ENCODE measurements at regions not wholly inside any gene's neighbourhood (a gene's known extent, or its start where the extent isn't known, plus 50 kb on each side); places are given as distances from the start of the nearest gene placed in this dataset.
"Not testable (repeated sequence)": the region's sequence is repeated elsewhere in the genome, so short reads cannot be mapped to it uniquely, and the experiment has no call there.

DNA sequence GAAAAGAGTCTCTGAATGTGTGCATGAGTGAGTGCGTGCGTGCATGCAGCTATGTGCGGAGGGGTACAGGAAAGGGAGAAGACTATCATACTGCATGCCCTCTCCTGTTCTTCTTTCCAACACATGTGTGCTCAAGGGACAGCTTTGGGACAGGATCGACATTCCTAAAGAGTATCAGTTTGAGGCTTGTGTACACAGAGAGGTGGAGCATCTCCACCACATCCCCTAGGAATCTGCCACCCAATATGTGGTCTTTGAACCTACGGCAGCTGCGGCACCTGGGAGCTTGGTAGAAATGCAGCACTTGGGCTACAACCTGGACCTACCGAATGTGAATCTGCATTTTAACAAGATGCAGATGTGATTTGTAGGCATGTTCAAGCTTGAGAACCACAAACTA is 132.3 kb upstream of the GLRA1 start:
- H3K4me1 Mint-ChIP-seq = peaks cover 13% of the 10 kb centered on the region
- H3K27ac Mint-ChIP-seq = no peak overlapping the region
- H3K27me3 Mint-ChIP-seq (ENCODE audit: low read depth, poor library complexity) = no peaks in the 10 kb centered on the region
- no peak for DNase-seq
- TF ChIP-seq, protein P1, sequence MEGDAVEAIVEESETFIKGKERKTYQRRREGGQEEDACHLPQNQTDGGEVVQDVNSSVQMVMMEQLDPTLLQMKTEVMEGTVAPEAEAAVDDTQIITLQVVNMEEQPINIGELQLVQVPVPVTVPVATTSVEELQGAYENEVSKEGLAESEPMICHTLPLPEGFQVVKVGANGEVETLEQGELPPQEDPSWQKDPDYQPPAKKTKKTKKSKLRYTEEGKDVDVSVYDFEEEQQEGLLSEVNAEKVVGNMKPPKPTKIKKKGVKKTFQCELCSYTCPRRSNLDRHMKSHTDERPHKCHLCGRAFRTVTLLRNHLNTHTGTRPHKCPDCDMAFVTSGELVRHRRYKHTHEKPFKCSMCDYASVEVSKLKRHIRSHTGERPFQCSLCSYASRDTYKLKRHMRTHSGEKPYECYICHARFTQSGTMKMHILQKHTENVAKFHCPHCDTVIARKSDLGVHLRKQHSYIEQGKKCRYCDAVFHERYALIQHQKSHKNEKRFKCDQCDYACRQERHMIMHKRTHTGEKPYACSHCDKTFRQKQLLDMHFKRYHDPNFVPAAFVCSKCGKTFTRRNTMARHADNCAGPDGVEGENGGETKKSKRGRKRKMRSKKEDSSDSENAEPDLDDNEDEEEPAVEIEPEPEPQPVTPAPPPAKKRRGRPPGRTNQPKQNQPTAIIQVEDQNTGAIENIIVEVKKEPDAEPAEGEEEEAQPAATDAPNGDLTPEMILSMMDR (IDR thresholded peaks at IDR 0.05) = no peak
- no peak overlapping the region for H3K4me3 Mint-ChIP-seq
- H3K36me3 Mint-ChIP-seq (ENCODE audit: low read depth) = no peaks in the 10 kb centered on the region
- peaks cover 3% of the 10 kb centered on the region for H3K9me3 Mint-ChIP-seq

DNA sequence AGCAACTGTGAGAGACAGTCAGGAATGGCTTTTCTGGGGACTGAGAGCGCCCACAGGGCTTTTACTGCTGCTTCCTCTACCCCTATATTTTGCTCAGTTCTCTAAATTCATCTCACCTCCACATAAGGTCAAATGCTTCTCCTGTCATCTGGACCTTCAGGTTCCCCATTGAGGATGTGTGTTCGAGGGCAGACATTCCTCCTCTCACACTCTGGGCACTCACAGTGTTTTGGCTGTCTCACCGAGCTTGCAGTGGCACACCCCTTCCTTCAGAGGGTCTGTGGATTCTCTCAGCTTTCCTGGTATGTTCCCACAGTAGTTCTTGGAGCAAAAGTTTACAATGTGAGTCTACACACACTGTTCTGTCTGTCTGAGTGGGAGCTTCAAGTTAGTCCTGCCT is 127.8 kb upstream of the GLRA1 start:
- H3K4me3 Mint-ChIP-seq = peak overlapping the region; percentile 40
- TF ChIP-seq, protein P1 (IDR thresholded peaks at IDR 0.05) = no peak
- no peak for DNase-seq
- H3K27ac Mint-ChIP-seq = no peak overlapping the region
- peaks cover 46% of the 10 kb centered on the region for H3K9me3 Mint-ChIP-seq
- H3K4me1 Mint-ChIP-seq = peaks cover 13% of the 10 kb centered on the region
- peaks cover 6% of the 10 kb centered on the region for H3K36me3 Mint-ChIP-seq (ENCODE audit: low read depth)
- H3K27me3 Mint-ChIP-seq (ENCODE audit: low read depth, poor library complexity) = no peaks in the 10 kb centered on the region

DNA sequence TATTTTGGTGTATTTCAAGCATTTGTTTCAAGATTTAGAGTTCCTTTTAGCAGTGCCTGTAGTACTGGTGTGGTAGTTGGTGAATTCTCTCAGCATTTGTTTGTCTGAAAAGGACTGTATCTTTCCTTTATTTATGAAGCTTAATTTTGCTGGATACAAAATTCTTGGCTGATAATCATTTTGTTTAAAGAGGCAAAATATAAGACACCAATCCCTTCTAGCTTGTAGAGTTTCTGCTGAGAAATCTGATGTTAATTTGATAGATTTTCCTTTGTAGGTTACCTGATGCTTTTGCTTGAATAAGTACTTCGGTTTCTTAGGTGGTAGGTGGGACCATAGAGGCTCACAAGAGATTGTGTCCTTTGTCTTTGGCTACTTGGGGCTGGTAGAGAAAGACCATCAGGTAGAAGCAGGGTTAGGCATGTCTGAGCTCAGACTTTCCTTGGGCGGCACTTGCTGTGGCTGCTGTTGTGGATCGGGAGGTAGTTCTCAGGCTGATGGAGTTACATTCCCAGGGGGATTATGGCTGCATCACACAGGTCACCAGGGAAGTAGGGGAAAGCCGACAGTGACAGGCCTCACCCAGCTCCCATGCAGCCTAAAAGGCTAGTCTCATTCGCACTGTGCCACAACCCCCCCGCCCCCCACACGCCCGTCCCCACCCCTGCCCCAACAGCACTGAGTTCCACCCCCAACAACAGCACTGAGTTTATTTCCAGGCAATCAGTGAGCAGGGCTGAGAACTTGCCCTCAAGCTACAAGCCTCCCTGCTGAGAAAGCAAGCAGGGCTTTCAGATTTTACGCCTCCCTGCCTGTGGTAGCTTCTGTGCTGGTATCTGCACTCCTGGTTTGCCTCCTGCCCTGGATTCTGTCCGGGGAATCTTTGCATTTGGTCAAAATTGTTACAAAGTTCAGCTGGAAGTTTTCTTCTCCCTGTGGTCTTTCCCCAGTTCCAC is 127.1 kb upstream of the GLRA1 start:
- Mint-ChIP-seq H3K27me3 (ENCODE audit: low read depth, poor library complexity) (no peaks in the 10 kb centered on the region), H3K9me3 (peaks cover 48% of the 10 kb centered on the region), H3K36me3 (ENCODE audit: low read depth) (peaks cover 6% of the 10 kb centered on the region), H3K27ac (peak overlapping the region; percentile 24), H3K4me3 (peak overlapping the region; percentile 28), H3K4me1 (peaks cover 13% of the 10 kb centered on the region)
- peak; percentile 13 for DNase-seq
- TF ChIP-seq, protein P1 (IDR thresholded peaks at IDR 0.05) = no peak

DNA sequence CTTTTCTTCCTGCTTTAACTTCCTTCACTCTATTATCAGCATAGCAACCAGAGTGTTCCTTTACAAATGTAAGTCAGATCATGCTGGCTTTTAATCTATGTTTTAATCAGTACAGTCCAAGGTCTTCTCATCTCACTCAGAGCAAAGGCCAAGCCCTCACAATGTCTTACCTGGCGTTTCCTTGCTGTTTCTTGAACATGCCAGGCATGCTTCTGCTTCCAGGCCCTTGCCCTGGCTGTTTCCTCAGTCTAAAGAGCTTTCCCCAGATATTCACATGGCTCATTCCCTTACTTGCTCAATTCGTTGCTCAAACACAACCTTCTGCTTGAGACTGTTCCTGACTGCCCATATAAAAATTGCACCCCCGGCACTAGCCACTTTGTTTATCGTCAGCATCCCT is 121.7 kb upstream of the GLRA1 start:
- DNase-seq = no peak
- TF ChIP-seq, protein P1 (IDR thresholded peaks at IDR 0.05) = no peak

DNA sequence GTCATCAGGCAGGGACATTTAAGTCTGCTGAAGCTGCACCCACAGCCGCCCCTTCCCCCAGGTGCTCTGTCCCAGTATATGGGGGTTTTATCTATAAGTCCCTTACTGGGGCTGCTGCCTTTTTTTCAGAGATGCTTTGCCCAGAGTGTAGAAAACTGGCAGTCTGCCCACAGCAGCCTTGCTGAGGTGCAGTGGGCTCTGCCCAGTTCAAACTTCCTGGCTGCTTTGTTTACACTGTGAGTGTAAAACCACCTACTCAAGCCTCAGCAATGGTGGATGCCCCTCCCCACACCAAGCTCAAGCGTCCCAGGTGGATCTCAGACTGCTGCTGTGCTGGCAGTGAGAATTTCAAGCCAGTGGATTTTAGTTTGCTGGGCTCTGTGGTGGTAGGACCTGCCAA is 114.2 kb upstream of the GLRA1 start:
- not testable (repeated sequence) for H3K36me3 Mint-ChIP-seq (ENCODE audit: low read depth); H3K27me3 Mint-ChIP-seq (ENCODE audit: low read depth, poor library complexity); H3K4me1 Mint-ChIP-seq; H3K4me3 Mint-ChIP-seq; H3K27ac Mint-ChIP-seq; DNase-seq
- H3K9me3 Mint-ChIP-seq = peaks cover 14% of the 10 kb centered on the region

More for the DNA sequence above, 121.7 kb upstream of the GLRA1 start:
- Mint-ChIP-seq H3K27me3 (ENCODE audit: low read depth, poor library complexity) (no peaks in the 10 kb centered on the region), H3K27ac (no peak overlapping the region), H3K36me3 (ENCODE audit: low read depth) (peaks cover 6% of the 10 kb centered on the region), H3K9me3 (peaks cover 40% of the 10 kb centered on the region), H3K4me3 (no peak overlapping the region), H3K4me1 (no peaks in the 10 kb centered on the region)

DNA sequence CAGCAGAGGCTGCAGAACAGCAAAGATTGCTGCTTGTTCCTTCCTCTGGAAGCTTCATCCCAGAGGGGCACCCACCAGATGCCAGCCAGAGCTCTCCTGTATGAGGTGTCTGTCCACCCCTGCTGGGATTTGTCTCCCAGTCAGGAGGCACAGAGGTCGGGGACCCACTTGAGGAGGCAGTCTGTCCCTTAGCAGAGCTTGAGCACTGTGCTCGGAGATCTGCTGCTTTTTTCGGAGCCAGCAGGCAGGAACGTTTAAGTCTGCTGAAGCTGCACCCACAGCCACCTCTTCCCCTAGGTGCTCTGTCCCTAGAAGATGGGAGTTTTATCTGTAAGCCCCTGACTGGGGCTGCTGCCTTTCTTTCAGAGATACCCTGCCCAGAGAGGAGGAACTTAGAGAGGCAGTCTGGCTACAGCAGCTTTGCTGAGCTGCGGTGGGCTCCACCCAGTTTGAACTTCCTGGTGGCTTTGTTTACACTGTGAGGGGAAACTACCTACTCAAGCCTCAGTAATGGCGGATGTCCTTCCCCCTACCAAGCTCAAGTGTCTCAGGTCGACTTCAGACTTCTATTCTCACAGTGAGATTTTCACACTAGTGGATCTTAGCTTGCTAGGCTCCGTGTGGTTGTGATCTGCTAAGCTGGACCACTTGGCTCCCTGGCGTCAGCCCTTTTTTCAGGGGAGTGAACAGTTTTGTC is 101.8 kb upstream of the GLRA1 start:
- peaks cover 36% of the 10 kb centered on the region for H3K9me3 Mint-ChIP-seq
- not testable (repeated sequence) for H3K4me3 Mint-ChIP-seq; DNase-seq; H3K4me1 Mint-ChIP-seq; H3K36me3 Mint-ChIP-seq (ENCODE audit: low read depth)
- peaks cover 14% of the 10 kb centered on the region for H3K27me3 Mint-ChIP-seq (ENCODE audit: low read depth, poor library complexity)
- H3K27ac Mint-ChIP-seq = peak overlapping the region; percentile 41
